GM18511 (cell line): ENCODE measurements at regions not wholly inside any gene's neighbourhood (a gene's known extent, or its start where the extent isn't known, plus 50 kb on each side); places are given as distances from the start of the nearest gene placed in this dataset.
"Not testable (repeated sequence)": the region's sequence is repeated elsewhere in the genome, so short reads cannot be mapped to it uniquely, and the experiment has no call there.

Experiments used
- ATAC-seq: cut with Tn5 transposase; IDR thresholded peaks from one replicate; pipeline ENCODE4 v1.9.1; 2021; ENCODE audit warnings: mild to moderate bottlenecking, moderate library complexity; ENCODE audit not compliant: unreplicated experiment

- ATAC-seq = no peak
Observed at GRCh38 chr5:82663225-82663624, 385.1 kb upstream of the RPS23 start.

- ATAC-seq = no peak
Observed at GRCh38 chr5:82662340-82662739, 384.2 kb upstream of the RPS23 start.

- no peak for ATAC-seq
Observed at GRCh38 chr5:82661933-82662332, 383.8 kb upstream of the RPS23 start.

- no peak for ATAC-seq
Observed at GRCh38 chr5:82661462-82661861, 383.3 kb upstream of the RPS23 start.

- no peak for ATAC-seq
Observed at GRCh38 chr5:82659115-82659514, 381.0 kb upstream of the RPS23 start.

GRCh38 chr5:82657033-82657699, 379.0 kb upstream of the RPS23 start:
- ATAC-seq = no peak

GRCh38 chr5:82656341-82656761, 378.2 kb upstream of the RPS23 start:
- ATAC-seq = no peak

GRCh38 chr5:82655078-82655477, 376.9 kb upstream of the RPS23 start:
- ATAC-seq = no peak

GRCh38 chr5:82649943-82650342, 371.8 kb upstream of the RPS23 start:
- ATAC-seq = no peak

- no peak for ATAC-seq
Observed at GRCh38 chr5:82644766-82645165, 366.6 kb upstream of the RPS23 start.

GRCh38 chr5:82644229-82644628, 366.1 kb upstream of the RPS23 start:
- ATAC-seq = no peak

- no peak for ATAC-seq
Observed at GRCh38 chr5:82642313-82642712, 364.2 kb upstream of the RPS23 start.

- ATAC-seq = peak; percentile 87
Observed at GRCh38 chr5:82641331-82642003, 363.3 kb upstream of the RPS23 start.

- no peak for ATAC-seq
Observed at GRCh38 chr5:82640916-82641315, 362.8 kb upstream of the RPS23 start.

- no peak for ATAC-seq
Observed at GRCh38 chr5:82639393-82640144, 361.4 kb upstream of the RPS23 start.

GRCh38 chr5:82636591-82636990, 358.4 kb upstream of the RPS23 start:
- ATAC-seq = no peak

GRCh38 chr5:82635561-82636288, 357.6 kb upstream of the RPS23 start:
- peak; percentile 82 for ATAC-seq

GRCh38 chr5:82628364-82628910, 350.3 kb upstream of the RPS23 start:
- no peak for ATAC-seq

- ATAC-seq = not testable (repeated sequence)
Observed at GRCh38 chr5:82626905-82627591, 348.9 kb upstream of the RPS23 start.

GRCh38 chr5:82626012-82626411, 347.9 kb upstream of the RPS23 start:
- ATAC-seq = not testable (repeated sequence)
